EH (cell line): ENCODE measurements at regions not wholly inside any gene's neighbourhood (a gene's known extent, or its start where the extent isn't known, plus 50 kb on each side); places are given as distances from the start of the nearest gene placed in this dataset.
"Not testable (repeated sequence)": the region's sequence is repeated elsewhere in the genome, so short reads cannot be mapped to it uniquely, and the experiment has no call there.

Source experiments
- DNase-seq: peaks from one replicate; pipeline ENCODE4 v3.0.0-alpha.2; 2015; ENCODE audit warnings: low read depth

DNA sequence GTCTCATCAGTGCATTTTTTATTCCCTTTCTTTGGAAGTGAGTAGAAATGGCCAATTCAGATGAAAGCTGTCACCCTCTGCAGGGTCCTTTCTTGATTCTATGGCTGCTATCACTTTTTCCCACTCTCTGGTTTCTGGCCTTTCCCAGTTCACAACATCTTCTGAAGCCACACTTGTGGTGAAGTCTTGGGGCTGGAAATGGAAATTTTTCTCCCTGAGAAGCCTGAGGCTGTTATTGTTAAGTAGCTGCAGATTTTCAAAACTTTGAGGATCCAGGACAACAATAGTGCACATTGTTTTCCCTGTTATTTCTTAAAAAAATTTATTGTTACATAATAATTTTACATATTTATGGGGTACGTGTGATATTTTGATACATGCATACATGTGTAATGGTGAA lies 250.3 kb upstream of the RASGRP1 start:
- peak; percentile 36 for DNase-seq

DNA sequence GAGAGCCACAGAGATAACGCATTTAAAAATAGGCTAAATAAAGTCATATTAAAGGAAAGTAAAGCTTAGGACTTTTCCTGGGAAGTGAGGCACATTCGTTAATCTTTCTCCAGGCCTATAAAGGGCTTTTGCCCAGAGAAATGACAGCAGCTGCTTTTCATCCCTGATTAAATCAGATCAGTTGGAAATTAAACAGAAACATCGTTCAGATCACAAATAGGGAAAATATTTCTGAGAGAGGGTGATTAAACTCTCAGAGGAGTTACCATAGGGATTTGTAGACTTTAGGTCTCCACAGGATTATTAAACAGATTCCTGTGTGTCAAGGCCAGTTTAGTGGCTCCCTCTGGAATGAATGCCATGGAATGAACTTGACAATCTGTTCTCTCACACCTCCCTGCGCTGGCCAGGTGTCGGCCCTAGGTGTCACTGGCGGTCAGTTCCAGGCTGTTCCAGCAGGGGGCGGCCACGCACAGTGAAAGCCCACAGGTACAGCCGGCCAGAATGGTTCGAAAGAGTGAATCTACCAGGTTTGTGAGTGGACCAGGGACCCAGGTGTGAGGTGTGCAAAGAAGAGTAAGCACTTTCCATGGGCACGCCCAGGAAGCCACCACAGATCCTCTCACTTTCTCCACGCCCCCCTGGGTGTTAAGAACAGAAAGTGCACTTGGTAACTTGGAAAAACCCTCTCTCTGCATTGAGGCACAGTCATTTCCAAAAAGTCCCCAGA lies 253.0 kb upstream of the RASGRP1 start:
- peak; percentile 78 for DNase-seq

GRCh38 chr15:38818157-38818790 lies 253.7 kb upstream of the RASGRP1 start:
- DNase-seq = no peak

DNA sequence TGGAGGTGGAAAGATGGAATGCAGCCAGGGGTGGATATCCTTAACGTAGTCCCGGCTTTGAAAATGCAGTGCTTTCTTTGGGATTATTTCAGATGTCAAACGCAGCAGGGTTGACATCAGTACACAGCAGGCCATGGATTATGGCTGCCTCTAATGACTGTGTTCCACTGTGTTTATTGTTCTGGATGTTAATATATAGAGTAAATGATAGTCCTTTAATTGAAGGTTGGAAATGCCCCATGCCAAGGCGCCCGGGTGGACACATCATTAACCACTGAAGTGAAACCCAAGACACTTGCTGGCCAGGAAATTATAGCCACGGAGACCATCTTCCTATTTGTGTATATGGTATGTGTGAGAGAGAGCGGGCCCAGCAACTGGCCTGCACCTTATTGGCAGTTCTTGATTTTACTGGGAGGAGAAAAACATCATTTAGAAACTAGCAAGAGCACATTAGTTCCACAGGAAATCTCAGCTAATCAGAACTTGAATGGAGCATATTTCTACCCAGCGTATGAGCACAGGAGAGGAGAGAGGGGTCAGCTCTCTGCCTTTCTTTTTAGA lies 254.9 kb upstream of the RASGRP1 start:
- no peak for DNase-seq

DNA sequence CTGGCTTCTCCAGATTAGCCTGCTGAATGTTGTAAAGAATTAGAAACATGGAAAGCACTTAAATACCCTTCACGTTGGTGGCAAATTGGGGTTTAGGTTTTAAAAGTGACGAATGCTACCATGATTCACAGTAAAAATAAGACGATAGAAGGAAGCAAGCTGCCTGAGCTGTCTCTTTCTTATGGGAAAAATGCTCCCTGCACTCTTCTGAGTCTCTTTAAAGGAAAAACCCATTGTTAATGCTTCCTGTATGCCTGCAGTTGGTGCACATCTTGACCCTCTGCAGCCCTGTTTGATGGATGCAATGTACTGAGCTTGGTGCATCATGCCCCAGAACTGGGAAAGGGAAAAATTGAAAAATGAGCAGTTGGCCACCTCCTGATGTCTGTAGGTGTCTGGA lies 258.6 kb upstream of the RASGRP1 start:
- DNase-seq = peak; percentile 79

DNA sequence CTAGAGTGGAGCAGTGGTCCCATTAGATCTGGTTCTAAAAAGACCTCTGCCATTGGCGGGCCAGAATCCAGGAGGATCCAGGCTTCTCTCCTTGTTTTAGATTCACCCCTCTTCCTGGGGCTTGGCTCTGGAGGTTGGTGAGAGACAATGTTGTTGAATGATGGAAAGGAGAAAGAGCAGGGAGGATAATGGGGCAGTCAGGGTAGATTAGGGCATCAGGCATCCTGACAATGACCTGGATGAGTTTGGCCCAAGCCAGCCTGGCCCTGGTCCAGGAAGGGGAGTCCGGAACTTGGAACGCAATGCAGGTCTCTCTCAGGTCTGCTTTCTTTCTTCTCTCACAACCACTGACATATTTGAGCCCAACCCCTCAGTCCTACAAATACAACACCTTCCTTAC lies 260.1 kb upstream of the RASGRP1 start:
- DNase-seq = no peak

- peak; percentile 9 for DNase-seq
Observed at GRCh38 chr15:38826880-38827279, 262.3 kb upstream of the RASGRP1 start.

GRCh38 chr15:38828031-38828532 lies 263.5 kb upstream of the RASGRP1 start:
- peak; percentile 81 for DNase-seq

- no peak for DNase-seq
Observed at GRCh38 chr15:38829086-38829485, 264.5 kb upstream of the RASGRP1 start.

- DNase-seq = no peak
Observed at GRCh38 chr15:38842226-38842625, 277.6 kb upstream of the RASGRP1 start.

DNA sequence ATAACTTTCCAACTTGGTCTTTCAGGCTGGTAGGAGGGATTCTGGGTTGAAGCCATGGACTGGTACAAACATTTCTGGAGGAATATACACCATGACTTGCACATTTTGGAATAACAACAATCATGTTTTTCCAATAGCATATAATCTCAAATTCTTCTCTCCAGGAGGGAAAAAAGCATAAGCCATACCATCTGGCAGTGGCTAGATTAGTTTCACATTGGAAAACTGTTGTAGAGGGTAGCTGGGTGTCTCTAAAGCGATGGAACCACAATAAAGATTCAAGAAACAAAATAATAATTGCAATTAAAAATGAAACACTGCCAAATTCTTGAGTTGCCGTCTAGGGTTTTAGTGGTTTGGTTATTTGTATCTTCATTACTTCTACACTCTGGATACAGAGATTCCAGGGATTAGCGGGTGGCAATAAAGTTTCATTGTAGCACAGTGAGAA lies 278.5 kb upstream of the RASGRP1 start:
- DNase-seq = peak; percentile 65

GRCh38 chr15:38843736-38844590 lies 279.3 kb upstream of the RASGRP1 start:
- DNase-seq = peak; percentile 97

GRCh38 chr15:38844736-38845135 lies 280.1 kb upstream of the RASGRP1 start:
- peak; percentile 59 for DNase-seq

- DNase-seq = peak; percentile 83
Observed at GRCh38 chr15:38846346-38846745, 281.7 kb upstream of the RASGRP1 start.

DNA sequence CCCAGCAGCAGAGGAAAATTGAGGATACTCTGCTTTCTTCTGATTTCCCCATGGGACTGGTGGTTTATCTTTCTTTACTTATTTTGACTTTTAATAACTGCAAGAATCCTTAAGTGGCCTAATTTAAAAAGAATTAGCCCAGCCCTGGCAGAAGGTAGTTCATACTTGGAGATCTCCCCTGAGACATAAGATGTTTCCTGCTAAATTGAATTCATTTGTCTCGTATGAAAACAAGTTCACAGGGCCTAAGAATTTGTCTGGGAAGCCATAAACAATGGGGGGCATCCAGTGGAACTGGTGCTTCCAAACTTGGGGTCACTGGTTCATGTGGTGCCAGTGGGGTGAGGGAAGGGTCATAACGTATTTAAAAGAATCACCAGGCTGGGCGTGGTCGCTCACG lies 283.1 kb upstream of the RASGRP1 start:
- DNase-seq = no peak

- peak; percentile 38 for DNase-seq
Observed at GRCh38 chr15:38849046-38849445, 284.4 kb upstream of the RASGRP1 start.

- DNase-seq = not testable (repeated sequence)
Observed at GRCh38 chr15:38852188-38852587, 287.6 kb upstream of the RASGRP1 start.

DNA sequence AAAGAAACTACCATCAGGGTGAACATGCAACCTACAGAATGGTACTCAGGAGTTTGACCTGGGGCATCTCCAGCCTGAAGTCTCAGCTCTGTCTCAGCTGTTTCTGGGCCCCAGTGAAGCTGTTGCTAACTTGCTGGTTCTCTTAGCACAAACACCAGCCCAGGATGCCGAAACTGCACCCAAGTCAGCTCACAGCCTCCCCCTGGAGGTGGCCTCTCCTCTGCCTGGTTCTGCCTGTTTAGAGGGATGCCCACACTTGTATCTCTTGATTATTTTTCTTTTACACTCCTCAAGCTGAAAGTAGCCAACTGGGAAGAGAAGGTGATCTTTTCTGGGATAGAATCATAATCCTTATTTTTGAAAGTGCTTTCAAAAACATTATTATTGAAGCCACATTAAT lies 289.0 kb upstream of the RASGRP1 start:
- DNase-seq = peak; percentile 67

- no peak for DNase-seq
Observed at GRCh38 chr15:38854506-38854905, 289.9 kb upstream of the RASGRP1 start.

DNA sequence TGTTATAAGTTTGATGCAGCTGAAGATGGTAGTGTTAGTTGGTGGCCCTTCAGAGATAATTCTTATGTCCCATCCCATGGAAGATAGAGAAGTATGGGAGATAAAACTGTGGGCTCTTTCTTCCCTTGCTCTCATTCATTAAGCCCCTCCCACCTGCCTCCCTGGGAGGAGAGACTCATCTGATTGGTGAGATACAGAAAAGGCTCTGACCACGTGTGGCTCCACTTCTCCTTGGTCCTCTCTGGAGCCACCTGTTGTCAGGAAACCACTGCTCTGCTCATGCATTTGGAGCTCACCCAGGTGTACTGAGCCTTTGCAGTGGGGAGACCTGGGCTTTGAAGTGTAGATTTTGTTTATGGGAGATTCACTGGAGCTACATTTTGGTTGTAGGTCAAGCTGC lies 293.2 kb upstream of the RASGRP1 start:
- no peak for DNase-seq

DNA sequence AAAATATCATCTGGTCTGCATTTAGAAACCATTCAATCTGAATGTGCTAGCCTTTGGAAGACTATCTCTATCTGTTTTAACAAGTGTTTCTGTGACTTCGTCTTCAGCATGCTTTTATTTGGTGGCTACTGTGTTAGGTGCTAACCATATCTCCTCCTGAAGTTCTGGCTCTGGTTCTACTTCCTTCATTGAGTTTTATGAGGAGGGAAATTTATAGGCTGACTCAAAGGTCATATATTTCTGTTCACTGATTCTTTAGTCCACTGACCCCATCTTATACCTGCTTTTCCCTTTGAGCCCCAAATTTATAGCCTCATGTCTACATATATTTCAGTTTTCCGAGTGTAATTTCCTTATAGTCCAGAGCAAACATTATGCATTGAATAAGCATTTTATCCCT lies 295.0 kb upstream of the RASGRP1 start:
- DNase-seq = no peak

GRCh38 chr15:38860253-38860652 lies 295.6 kb upstream of the RASGRP1 start:
- DNase-seq = no peak
